Testis (tissue), 2 donors: ENCODE measurements at regions not wholly inside any gene's neighbourhood (a gene's known extent, or its start where the extent isn't known, plus 50 kb on each side); places are given as distances from the start of the nearest gene placed in this dataset.

Experiments used
- DNase-seq: peaks from one replicate; pipeline ENCODE4 v3.0.0-alpha.2; 2019
- H3K27ac ChIP-seq, 2 donors: fragments of 200-600 bp; sonication (generic); one replicate each; pipeline ENCODE4 v1.5.1; 2019
- H3K27me3 ChIP-seq: fragments of 200-600 bp; sonication (generic); one replicate; pipeline ENCODE4 v1.5.1; 2019
- H3K36me3 ChIP-seq: fragments of 200-600 bp; sonication (generic); one replicate; pipeline ENCODE4 v1.5.1; 2017; ENCODE audit warnings: low read depth; ENCODE audit errors: missing control alignments
- H3K4me1 ChIP-seq: fragments of 200-600 bp; sonication (generic); one replicate; pipeline ENCODE4 v1.5.1; 2019
- H3K4me3 ChIP-seq, 2 donors: fragments of 200-600 bp; sonication (generic); one replicate each; pipeline ENCODE4 v1.5.1; 2017 to 2019
- H3K9me3 ChIP-seq: fragments of 200-600 bp; sonication (generic); one replicate; pipeline ENCODE4 v1.5.1; 2017
- CTCF ChIP-seq, 3 experiments: fragments of 450-650 bp in 2 of 3; fragments of 200-600 bp in 1 of 3; sonication (generic) in 1 of 3; IDR thresholded peaks; one replicate each; pipeline ENCODE4 v1.5.1; 2016 to 2019; ENCODE audit warnings: antibody characterized with exemption in 3 of 3, mild to moderate bottlenecking in 2 of 3, moderate library complexity in 1 of 3
- POLR2A ChIP-seq: fragments of 450-650 bp; IDR thresholded peaks from one replicate; pipeline ENCODE4 v1.6.1; 2017; ENCODE audit warnings: antibody characterized with exemption, mild to moderate bottlenecking, moderate library complexity
- WGBS, 2 donors: methylation state at CpG; one replicate each; pipeline ENCODE4 v1.1.5; 2018; 5-methylcytosine and 5-hydroxymethylcytosine counted together
- intact Hi-C: fragments of 100-400 bp; cut with DNase I; formaldehyde crosslinking; loops from one replicate; pipeline ENCODE4 v1.15.1; 2023; ENCODE audit warnings: low total_unique reads

GRCh38 chr6:156273065-156273711, 504.0 kb upstream of the ARID1B start:
- no peaks in the 10 kb centered on the region for H3K27me3 ChIP-seq
- intact Hi-C loops = no loop called here
- H3K4me3 ChIP-seq = no peak overlapping the region
- WGBS, 2 donors = 92% methylated on average over 6 of the region's 6 CpGs
- no peaks in the 10 kb centered on the region for H3K36me3 ChIP-seq
- TF ChIP-seq POLR2A (no peak), CTCF (IDR thresholded peaks at IDR 0.05) (no peak)
- H3K4me1 ChIP-seq = no peaks in the 10 kb centered on the region
- H3K27ac ChIP-seq = no peak overlapping the region
- H3K9me3 ChIP-seq = no peaks in the 10 kb centered on the region
- no peak for DNase-seq

GRCh38 chr6:156269751-156270369, 507.3 kb upstream of the ARID1B start:
- TF ChIP-seq CTCF (IDR thresholded peaks at IDR 0.05) = no peak
- TF ChIP-seq POLR2A = no peak
- intact Hi-C loops = no loop called here
- no peaks in the 10 kb centered on the region for H3K27me3 ChIP-seq
- DNase-seq = no peak
- H3K4me3 ChIP-seq = no peak overlapping the region
- no peak overlapping the region for H3K27ac ChIP-seq
- H3K36me3 ChIP-seq = no peaks in the 10 kb centered on the region
- no peaks in the 10 kb centered on the region for H3K4me1 ChIP-seq
- no peaks in the 10 kb centered on the region for H3K9me3 ChIP-seq
- WGBS, 2 donors = 95 to 96% methylated on average over 8 of the region's 8 CpGs

GRCh38 chr6:156268849-156269248, 508.3 kb upstream of the ARID1B start:
- no peaks in the 10 kb centered on the region for H3K9me3 ChIP-seq
- H3K27ac ChIP-seq = no peak overlapping the region
- intact Hi-C loops = no loop called here
- WGBS, 2 donors = 87 to 95% methylated on average over 3 of the region's 3 CpGs
- no peak for DNase-seq
- H3K36me3 ChIP-seq = no peaks in the 10 kb centered on the region
- no peaks in the 10 kb centered on the region for H3K4me1 ChIP-seq
- TF ChIP-seq POLR2A = no peak
- TF ChIP-seq CTCF (IDR thresholded peaks at IDR 0.05) = no peak
- H3K27me3 ChIP-seq = no peaks in the 10 kb centered on the region
- H3K4me3 ChIP-seq = no peak overlapping the region

GRCh38 chr6:156262014-156262413, 515.2 kb upstream of the ARID1B start:
- H3K4me1 ChIP-seq = no peaks in the 10 kb centered on the region
- H3K27me3 ChIP-seq = no peaks in the 10 kb centered on the region
- H3K36me3 ChIP-seq = no peaks in the 10 kb centered on the region
- peak; percentile 33 for DNase-seq
- intact Hi-C loops = no loop called here
- TF ChIP-seq CTCF (IDR thresholded peaks at IDR 0.05) = no peak
- no peak for TF ChIP-seq POLR2A
- WGBS, 2 donors = 53 to 73% methylated on average over 3 of the region's 3 CpGs
- no peak overlapping the region for H3K27ac ChIP-seq
- H3K9me3 ChIP-seq = no peaks in the 10 kb centered on the region
- no peak overlapping the region for H3K4me3 ChIP-seq

GRCh38 chr6:156260815-156261214, 516.4 kb upstream of the ARID1B start:
- no peaks in the 10 kb centered on the region for H3K9me3 ChIP-seq
- no peaks in the 10 kb centered on the region for H3K27me3 ChIP-seq
- no peaks in the 10 kb centered on the region for H3K4me1 ChIP-seq
- TF ChIP-seq CTCF (IDR thresholded peaks at IDR 0.05) = no peak
- TF ChIP-seq POLR2A = no peak
- no peak overlapping the region for H3K27ac ChIP-seq
- DNase-seq = no peak
- 59 to 92% methylated on average over 3 of the region's 3 CpGs for WGBS, 2 donors
- no peaks in the 10 kb centered on the region for H3K36me3 ChIP-seq
- no peak overlapping the region for H3K4me3 ChIP-seq
- intact Hi-C loops = no loop called here
